ENCODE measurements at regions not wholly inside any gene's neighbourhood (a gene's known extent, or its start where the extent isn't known, plus 50 kb on each side); places are given as distances from the start of the nearest gene placed in this dataset.

GRCh38 chr2:215687149-215688031 lies 251.5 kb upstream of the FN1 start:
- FAIRE-seq (no peak), DNase-seq (no peak)
- Histone ChIP-seq H3K27me3 (ENCODE audit: control insufficient read depth in 3 of 3, insufficient read depth in 3 of 3, low read length in 3 of 3) (no peaks in the 10 kb centered on the region), H3K27ac (ENCODE audit: low read depth in 1 of 3, low read length in 2 of 3) (no peak overlapping the region), H3K9me3 (ENCODE audit: control insufficient read depth in 2 of 2, insufficient read depth in 1 of 2, low read depth in 1 of 2, low read length in 1 of 2) (no peaks in the 10 kb centered on the region), H3K4me3 (ENCODE audit: low read depth in 1 of 3, low read length in 3 of 3) (no peak overlapping the region), H3K4me1 (ENCODE audit: control insufficient read depth in 3 of 3, insufficient read depth in 2 of 3, low read depth in 1 of 3, low read length in 2 of 3) (peaks cover 0 to 6% (median 0%) of the 10 kb centered on the region in 3 donors), H3K36me3 (ENCODE audit: control insufficient read depth in 3 of 3, insufficient read depth in 2 of 3, low read depth in 1 of 3, low read length in 3 of 3) (no peaks in the 10 kb centered on the region)
- WGBS, 3 donors = 91 to 95% (median 94%) methylated on average over 2 of the region's 2 CpGs

- DNase-seq (no peak), FAIRE-seq (no peak)
- Histone ChIP-seq H3K27ac (ENCODE audit: low read depth in 1 of 3, low read length in 2 of 3) (no peak overlapping the region), H3K9me3 (ENCODE audit: control insufficient read depth in 2 of 2, insufficient read depth in 1 of 2, low read depth in 1 of 2, low read length in 1 of 2) (no peaks in the 10 kb centered on the region), H3K27me3 (ENCODE audit: control insufficient read depth in 3 of 3, insufficient read depth in 3 of 3, low read length in 3 of 3) (no peaks in the 10 kb centered on the region), H3K4me3 (ENCODE audit: low read depth in 1 of 3, low read length in 3 of 3) (no peak overlapping the region), H3K36me3 (ENCODE audit: control insufficient read depth in 3 of 3, insufficient read depth in 2 of 3, low read depth in 1 of 3, low read length in 3 of 3) (no peaks in the 10 kb centered on the region), H3K4me1 (ENCODE audit: control insufficient read depth in 3 of 3, insufficient read depth in 2 of 3, low read depth in 1 of 3, low read length in 2 of 3) (peaks cover 0 to 6% (median 0%) of the 10 kb centered on the region in 3 donors)
- 62 to 70% (median 66%) methylated on average over 1 of the region's 1 CpG for WGBS, 3 donors
These were observed 249.5 kb upstream of the FN1 start for GRCh38 chr2:215685238-215685990.

GRCh38 chr2:215684448-215685237 lies 248.8 kb upstream of the FN1 start:
- Histone ChIP-seq H3K4me3 (ENCODE audit: low read depth in 1 of 3, low read length in 3 of 3) (no peak overlapping the region), H3K36me3 (ENCODE audit: control insufficient read depth in 3 of 3, insufficient read depth in 2 of 3, low read depth in 1 of 3, low read length in 3 of 3) (no peaks in the 10 kb centered on the region), H3K27ac (ENCODE audit: low read depth in 1 of 3, low read length in 2 of 3) (no peak overlapping the region), H3K9me3 (ENCODE audit: control insufficient read depth in 2 of 2, insufficient read depth in 1 of 2, low read depth in 1 of 2, low read length in 1 of 2) (no peaks in the 10 kb centered on the region), H3K4me1 (ENCODE audit: control insufficient read depth in 3 of 3, insufficient read depth in 2 of 3, low read depth in 1 of 3, low read length in 2 of 3) (peaks cover 0 to 6% (median 0%) of the 10 kb centered on the region in 3 donors), H3K27me3 (ENCODE audit: control insufficient read depth in 3 of 3, insufficient read depth in 3 of 3, low read length in 3 of 3) (no peaks in the 10 kb centered on the region)
- no peak for DNase-seq
- FAIRE-seq = no peak
- WGBS, 3 donors = 62 to 74% (median 66%) methylated on average over 4 of the region's 4 CpGs

GRCh38 chr2:215683295-215683694 lies 247.4 kb upstream of the FN1 start:
- Histone ChIP-seq H3K9me3 (ENCODE audit: control insufficient read depth in 2 of 2, insufficient read depth in 1 of 2, low read depth in 1 of 2, low read length in 1 of 2) (no peaks in the 10 kb centered on the region), H3K36me3 (ENCODE audit: control insufficient read depth in 3 of 3, insufficient read depth in 2 of 3, low read depth in 1 of 3, low read length in 3 of 3) (no peaks in the 10 kb centered on the region), H3K27me3 (ENCODE audit: control insufficient read depth in 3 of 3, insufficient read depth in 3 of 3, low read length in 3 of 3) (no peaks in the 10 kb centered on the region), H3K27ac (ENCODE audit: low read depth in 1 of 3, low read length in 2 of 3) (no peak overlapping the region), H3K4me1 (ENCODE audit: control insufficient read depth in 3 of 3, insufficient read depth in 2 of 3, low read depth in 1 of 3, low read length in 2 of 3) (peaks cover 0 to 6% (median 0%) of the 10 kb centered on the region in 3 donors), H3K4me3 (ENCODE audit: low read depth in 1 of 3, low read length in 3 of 3) (no peak overlapping the region)
- FAIRE-seq (no peak), DNase-seq (no peak)
- WGBS, 3 donors = 62 to 81% (median 63%) methylated on average over 4 of the region's 4 CpGs

GRCh38 chr2:215681799-215682596 lies 246.1 kb upstream of the FN1 start:
- peaks cover 0 to 6% (median 0%) of the 10 kb centered on the region in 3 donors for H3K4me1 ChIP-seq (ENCODE audit: control insufficient read depth in 3 of 3, insufficient read depth in 2 of 3, low read depth in 1 of 3, low read length in 2 of 3)
- H3K4me3 ChIP-seq (ENCODE audit: low read depth in 1 of 3, low read length in 3 of 3) = no peak overlapping the region
- no peaks in the 10 kb centered on the region for H3K9me3 ChIP-seq (ENCODE audit: control insufficient read depth in 2 of 2, insufficient read depth in 1 of 2, low read depth in 1 of 2, low read length in 1 of 2)
- WGBS, 3 donors = 51 to 68% (median 57%) methylated on average over 4 of the region's 4 CpGs
- no peaks in the 10 kb centered on the region for H3K27me3 ChIP-seq (ENCODE audit: control insufficient read depth in 3 of 3, insufficient read depth in 3 of 3, low read length in 3 of 3)
- no peak for FAIRE-seq
- no peak overlapping the region for H3K27ac ChIP-seq (ENCODE audit: low read depth in 1 of 3, low read length in 2 of 3)
- no peak for DNase-seq
- no peaks in the 10 kb centered on the region for H3K36me3 ChIP-seq (ENCODE audit: control insufficient read depth in 3 of 3, insufficient read depth in 2 of 3, low read depth in 1 of 3, low read length in 3 of 3)

GRCh38 chr2:215680605-215681598 lies 245.0 kb upstream of the FN1 start:
- DNase-seq (peak in 1 of 2 donors; percentile 28), FAIRE-seq (no peak)
- no peaks in the 10 kb centered on the region for H3K9me3 ChIP-seq (ENCODE audit: control insufficient read depth in 2 of 2, insufficient read depth in 1 of 2, low read depth in 1 of 2, low read length in 1 of 2)
- no peak overlapping the region for H3K27ac ChIP-seq (ENCODE audit: low read depth in 1 of 3, low read length in 2 of 3)
- H3K36me3 ChIP-seq (ENCODE audit: control insufficient read depth in 3 of 3, insufficient read depth in 2 of 3, low read depth in 1 of 3, low read length in 3 of 3) = no peaks in the 10 kb centered on the region
- H3K4me1 ChIP-seq (ENCODE audit: control insufficient read depth in 3 of 3, insufficient read depth in 2 of 3, low read depth in 1 of 3, low read length in 2 of 3) = peaks cover 0 to 6% (median 0%) of the 10 kb centered on the region in 3 donors
- WGBS, 3 donors = 34 to 47% (median 40%) methylated on average over 6 of the region's 6 CpGs
- no peak overlapping the region for H3K4me3 ChIP-seq (ENCODE audit: low read depth in 1 of 3, low read length in 3 of 3)
- no peaks in the 10 kb centered on the region for H3K27me3 ChIP-seq (ENCODE audit: control insufficient read depth in 3 of 3, insufficient read depth in 3 of 3, low read length in 3 of 3)

GRCh38 chr2:215678094-215678493 lies 242.2 kb upstream of the FN1 start:
- no peak for FAIRE-seq
- no peak overlapping the region for H3K27ac ChIP-seq (ENCODE audit: low read depth in 1 of 3, low read length in 2 of 3)

More at GRCh38 chr2:215678094-215678493, 242.2 kb upstream of the FN1 start:
- Histone ChIP-seq H3K4me1 (ENCODE audit: control insufficient read depth in 3 of 3, insufficient read depth in 2 of 3, low read depth in 1 of 3, low read length in 2 of 3) (no peaks in the 10 kb centered on the region), H3K36me3 (ENCODE audit: control insufficient read depth in 3 of 3, insufficient read depth in 2 of 3, low read depth in 1 of 3, low read length in 3 of 3) (no peaks in the 10 kb centered on the region), H3K9me3 (ENCODE audit: control insufficient read depth in 2 of 2, insufficient read depth in 1 of 2, low read depth in 1 of 2, low read length in 1 of 2) (no peaks in the 10 kb centered on the region), H3K4me3 (ENCODE audit: low read depth in 1 of 3, low read length in 3 of 3) (no peak overlapping the region), H3K27me3 (ENCODE audit: control insufficient read depth in 3 of 3, insufficient read depth in 3 of 3, low read length in 3 of 3) (no peaks in the 10 kb centered on the region)
- DNase-seq = no peak
